ENCODE measurements at regions not wholly inside any gene's neighbourhood (a gene's known extent, or its start where the extent isn't known, plus 50 kb on each side); places are given as distances from the start of the nearest gene placed in this dataset.

DNA sequence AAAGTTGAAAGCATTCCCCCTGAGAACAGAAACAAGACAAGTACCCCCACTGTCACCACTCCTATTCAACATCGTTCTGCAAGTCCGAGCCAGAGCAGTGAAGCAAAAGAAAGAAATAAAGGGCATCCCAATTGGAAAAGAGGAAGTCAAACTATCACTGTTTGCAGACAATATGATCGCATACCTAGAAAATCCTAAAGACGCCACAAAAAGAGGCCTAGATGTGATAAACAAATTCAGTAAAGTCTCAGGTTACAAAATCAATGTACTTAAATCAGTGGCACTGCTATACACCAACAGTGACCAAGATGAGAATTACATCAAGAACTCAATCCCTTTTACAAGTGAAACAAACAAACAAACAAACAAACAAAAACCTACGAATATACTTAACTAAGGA lies 87.7 kb upstream of the COCH start:
- DNase-seq (no peak), ATAC-seq (no peak), FAIRE-seq (no peak)
- intact Hi-C loops (cut with DNase I), result no loop called here
- H3K36me3 ChIP-seq, result no peaks in the 10 kb centered on the region
- H3K27ac ChIP-seq, result no peak overlapping the region
- no peaks in the 10 kb centered on the region for H3K9me3 ChIP-seq
- H3K4me1 ChIP-seq, result no peaks in the 10 kb centered on the region
- H3K27me3 ChIP-seq, result no peaks in the 10 kb centered on the region
- 84 to 90% methylated on average over 5 of the region's 5 CpGs for WGBS, 2 donors
- TF ChIP-seq CTCF (IDR thresholded peaks at IDR 0.05), result no peak
- H3K4me3 ChIP-seq, result no peak overlapping the region

DNA sequence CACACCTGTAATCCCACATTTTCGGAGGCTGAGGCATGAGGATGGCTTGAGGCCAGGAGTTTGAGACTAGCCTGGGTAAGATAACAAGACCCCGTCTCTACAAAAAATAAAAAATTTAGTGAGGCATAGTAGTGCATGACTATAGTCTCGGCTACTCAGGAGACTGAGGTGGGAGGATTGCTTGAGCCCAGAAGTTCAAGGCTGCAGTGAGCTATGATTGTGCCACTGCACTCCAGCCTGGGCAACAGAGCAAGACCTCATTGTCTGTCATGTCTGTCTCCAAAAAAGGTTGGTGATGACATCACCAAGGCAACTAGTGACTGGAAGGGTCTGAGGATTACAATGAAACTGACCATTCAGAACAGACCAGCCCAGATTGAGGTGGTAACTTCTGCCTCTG lies 83.5 kb upstream of the COCH start:
- no peaks in the 10 kb centered on the region for H3K4me1 ChIP-seq
- H3K4me3 ChIP-seq, result no peak overlapping the region
- DNase-seq, result no peak
- no peak for TF ChIP-seq CTCF (IDR thresholded peaks at IDR 0.05)
- intact Hi-C loops (cut with DNase I), result no loop called here
- no peak for FAIRE-seq
- no peaks in the 10 kb centered on the region for H3K27me3 ChIP-seq
- no peak for ATAC-seq
- H3K27ac ChIP-seq, result no peak overlapping the region
- no peaks in the 10 kb centered on the region for H3K36me3 ChIP-seq
- H3K9me3 ChIP-seq, result no peaks in the 10 kb centered on the region
- WGBS, 2 donors, result 86 to 91% methylated on average over 3 of the region's 3 CpGs

DNA sequence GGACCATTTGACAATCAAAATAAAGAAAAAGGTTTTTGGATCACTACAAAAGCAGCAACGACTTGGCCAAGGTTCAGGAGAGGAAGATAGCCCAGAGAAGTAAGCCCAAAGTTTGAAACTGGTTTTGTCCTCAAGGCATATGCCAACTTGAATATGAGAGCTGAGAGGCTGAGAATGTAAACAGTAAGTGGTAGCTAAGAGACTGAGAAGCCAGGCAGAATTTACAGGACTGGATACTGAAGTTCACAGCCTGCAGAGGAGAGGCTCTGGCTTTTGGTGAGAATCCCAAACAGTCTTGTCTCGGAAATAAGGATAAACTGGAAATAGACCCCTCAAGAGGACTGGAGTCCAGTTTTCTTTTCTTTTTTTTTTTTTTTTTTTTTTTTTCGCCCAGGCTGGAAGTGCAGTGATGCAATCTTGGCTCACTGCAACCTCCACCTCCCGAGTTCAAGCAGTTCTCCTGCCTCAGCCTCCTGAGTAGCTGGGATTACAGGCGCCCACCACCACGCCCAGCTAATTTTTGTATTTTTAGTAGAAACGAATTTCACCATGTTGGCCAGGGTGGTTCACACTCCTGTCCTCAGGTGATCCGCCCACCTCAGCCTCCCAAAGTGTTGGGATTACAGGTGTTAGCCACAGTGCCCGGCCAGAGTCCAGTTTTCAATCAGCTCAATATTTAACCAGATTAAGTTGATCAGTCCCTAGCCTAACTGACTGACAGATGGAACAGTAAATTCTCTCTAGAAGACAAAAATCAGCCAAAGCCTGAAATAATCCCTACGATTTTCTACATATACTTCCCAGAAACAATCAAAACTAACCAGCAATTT lies 82.6 kb upstream of the COCH start:
- no peak for TF ChIP-seq CTCF (IDR thresholded peaks at IDR 0.05)
- no peak overlapping the region for H3K4me3 ChIP-seq
- no peaks in the 10 kb centered on the region for H3K4me1 ChIP-seq
- DNase-seq, result no peak
- no peak overlapping the region for H3K27ac ChIP-seq
- 75 to 77% methylated on average over 9 to 10 of the region's 10 CpGs for WGBS, 2 donors
- FAIRE-seq, result no peak
- no peaks in the 10 kb centered on the region for H3K36me3 ChIP-seq
- intact Hi-C loops (cut with DNase I), result no loop called here
- no peaks in the 10 kb centered on the region for H3K27me3 ChIP-seq
- no peak for ATAC-seq
- no peaks in the 10 kb centered on the region for H3K9me3 ChIP-seq

GRCh38 chr14:30796707-30797106 lies 77.7 kb upstream of the COCH start:
- Histone ChIP-seq H3K27ac (no peak overlapping the region), H3K9me3 (no peaks in the 10 kb centered on the region), H3K4me3 (no peak overlapping the region), H3K4me1 (no peaks in the 10 kb centered on the region), H3K36me3 (no peaks in the 10 kb centered on the region), H3K27me3 (no peaks in the 10 kb centered on the region)
- 81 to 85% methylated on average over 1 of the region's 1 CpG for WGBS, 2 donors
- ATAC-seq, result no peak
- intact Hi-C loops (cut with DNase I), result no loop called here
- DNase-seq, result no peak
- FAIRE-seq, result no peak
- no peak for TF ChIP-seq CTCF (IDR thresholded peaks at IDR 0.05)

DNA sequence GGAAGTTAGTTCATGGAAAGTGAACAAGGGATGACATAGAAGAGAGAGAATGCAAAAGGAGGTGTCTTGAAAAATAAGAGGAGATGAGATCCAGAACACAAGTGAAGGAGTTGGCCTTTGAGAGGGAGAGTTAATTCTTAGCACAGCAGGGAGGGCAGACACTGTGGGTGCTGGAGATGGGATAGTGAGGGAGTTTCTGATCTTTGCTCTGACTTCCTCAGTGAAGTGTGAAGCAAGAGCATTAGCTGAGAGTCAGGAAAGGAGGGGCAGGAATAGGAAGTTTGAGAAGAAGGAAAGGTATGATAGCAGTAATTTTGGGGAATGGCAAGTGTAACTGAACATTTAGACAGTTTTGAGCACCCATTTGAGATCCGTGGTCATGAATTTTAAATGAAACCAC lies 75.8 kb upstream of the COCH start:
- H3K4me3 ChIP-seq, result no peak overlapping the region
- WGBS, 2 donors, result 44 to 96% methylated on average over 1 of the region's 1 CpG
- FAIRE-seq (no peak), ATAC-seq (no peak), DNase-seq (no peak)
- intact Hi-C loops (cut with DNase I), result no loop called here
- no peak for TF ChIP-seq CTCF (IDR thresholded peaks at IDR 0.05)
- H3K4me1 ChIP-seq, result no peaks in the 10 kb centered on the region
- H3K9me3 ChIP-seq, result no peaks in the 10 kb centered on the region
- H3K27me3 ChIP-seq, result no peaks in the 10 kb centered on the region
- H3K27ac ChIP-seq, result no peak overlapping the region
- no peaks in the 10 kb centered on the region for H3K36me3 ChIP-seq
